Erythroblast (primary cell): ENCODE measurements at regions not wholly inside any gene's neighbourhood (a gene's known extent, or its start where the extent isn't known, plus 50 kb on each side); places are given as distances from the start of the nearest gene placed in this dataset.

Experiments used
- GATA1 ChIP-seq: IDR thresholded peaks from 2 replicates; pipeline ENCODE4 v1.6.1; 2011; ENCODE audit warnings: low read depth, mild to moderate bottlenecking, control low read depth, low read length, moderate library complexity
- POLR2A ChIP-seq: IDR thresholded peaks from 2 replicates; pipeline ENCODE4 v1.6.1; 2011; ENCODE audit warnings: mild to moderate bottlenecking, low read length

- TF ChIP-seq POLR2A (no peak), GATA1 (no peak)
These were observed 69.2 kb downstream of the PLEKHG1 start for GRCh38 chr6:150668900-150669302.
